ENCODE measurements at regions not wholly inside any gene's neighbourhood (a gene's known extent, or its start where the extent isn't known, plus 50 kb on each side); places are given as distances from the start of the nearest gene placed in this dataset.

GRCh38 chr22:35206889-35207288, 50.4 kb upstream of the HMGXB4 start (continued):
- TF ChIP-seq, protein P1, sequence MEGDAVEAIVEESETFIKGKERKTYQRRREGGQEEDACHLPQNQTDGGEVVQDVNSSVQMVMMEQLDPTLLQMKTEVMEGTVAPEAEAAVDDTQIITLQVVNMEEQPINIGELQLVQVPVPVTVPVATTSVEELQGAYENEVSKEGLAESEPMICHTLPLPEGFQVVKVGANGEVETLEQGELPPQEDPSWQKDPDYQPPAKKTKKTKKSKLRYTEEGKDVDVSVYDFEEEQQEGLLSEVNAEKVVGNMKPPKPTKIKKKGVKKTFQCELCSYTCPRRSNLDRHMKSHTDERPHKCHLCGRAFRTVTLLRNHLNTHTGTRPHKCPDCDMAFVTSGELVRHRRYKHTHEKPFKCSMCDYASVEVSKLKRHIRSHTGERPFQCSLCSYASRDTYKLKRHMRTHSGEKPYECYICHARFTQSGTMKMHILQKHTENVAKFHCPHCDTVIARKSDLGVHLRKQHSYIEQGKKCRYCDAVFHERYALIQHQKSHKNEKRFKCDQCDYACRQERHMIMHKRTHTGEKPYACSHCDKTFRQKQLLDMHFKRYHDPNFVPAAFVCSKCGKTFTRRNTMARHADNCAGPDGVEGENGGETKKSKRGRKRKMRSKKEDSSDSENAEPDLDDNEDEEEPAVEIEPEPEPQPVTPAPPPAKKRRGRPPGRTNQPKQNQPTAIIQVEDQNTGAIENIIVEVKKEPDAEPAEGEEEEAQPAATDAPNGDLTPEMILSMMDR (IDR thresholded peaks at IDR 0.05; ENCODE audit: control extremely low read depth in 1 of 3, insufficient read depth in 1 of 3, low read depth in 1 of 3, low read length in 3 of 3) = no peak
- TF ChIP-seq SP2 (IDR thresholded peaks at IDR 0.05; ENCODE audit: low read length) (no peak), RBBP5 (IDR thresholded peaks at IDR 0.05; ENCODE audit: borderline replicate concordance, low read depth, low read length) (no peak)

Measured in H1 (cell line).